ENCODE measurements at regions not wholly inside any gene's neighbourhood (a gene's known extent, or its start where the extent isn't known, plus 50 kb on each side); places are given as distances from the start of the nearest gene placed in this dataset.

GRCh38 chr20:51089272-51089781 lies 66.4 kb upstream of the KCNG1 start:
- Histone ChIP-seq H3K27me3 (ENCODE audit: control insufficient read depth in 1 of 2, insufficient read depth in 2 of 2, low read length in 2 of 2) (peaks cover 35 to 56% of the 10 kb centered on the region in 2 experiments), H3K27ac (ENCODE audit: low read depth in 1 of 2, low read length in 2 of 2) (no peak overlapping the region), H3K4me3 (ENCODE audit: low read length) (no peak overlapping the region), H3K36me3 (ENCODE audit: insufficient read depth, low read length) (no peaks in the 10 kb centered on the region), H3K4me1 (ENCODE audit: insufficient read depth, low read length) (peaks cover 2% of the 10 kb centered on the region), H3K9me3 (ENCODE audit: control insufficient read depth in 1 of 2, insufficient read depth in 1 of 2, low read length in 2 of 2) (peaks cover 0 to 3% of the 10 kb centered on the region in 2 experiments)
- ChIA-PET CTCF (no interaction called here), POLR2A (no interaction called here)
- TF ChIP-seq CTCF (IDR thresholded peaks at IDR 0.05) = no peak
- Mint-ChIP-seq H3K36me3 (ENCODE audit: low read depth) (no peaks in the 10 kb centered on the region), H3K4me1 (ENCODE audit: low read depth) (no peaks in the 10 kb centered on the region), H3K4me3 (no peak overlapping the region), H3K27me3 (peaks cover 56% of the 10 kb centered on the region), H3K27ac (no peak overlapping the region), H3K9me3 (no peaks in the 10 kb centered on the region)
- ATAC-seq (ENCODE audit: poor library complexity) = no peak
- intact Hi-C loops (cut with DNase I, micrococcal nuclease) = no loop called here
- DNase-seq = no peak

GRCh38 chr20:51087266-51087665 lies 64.4 kb upstream of the KCNG1 start:
- Mint-ChIP-seq H3K36me3 (ENCODE audit: low read depth) (no peaks in the 10 kb centered on the region), H3K4me1 (ENCODE audit: low read depth) (no peaks in the 10 kb centered on the region), H3K27me3 (peaks cover 59% of the 10 kb centered on the region), H3K9me3 (no peaks in the 10 kb centered on the region), H3K27ac (no peak overlapping the region), H3K4me3 (no peak overlapping the region)
- Histone ChIP-seq H3K4me1 (ENCODE audit: insufficient read depth, low read length) (peaks cover 2% of the 10 kb centered on the region), H3K27ac (ENCODE audit: low read depth in 1 of 2, low read length in 2 of 2) (no peak overlapping the region), H3K27me3 (ENCODE audit: control insufficient read depth in 1 of 2, insufficient read depth in 2 of 2, low read length in 2 of 2) (peaks cover 28 to 49% of the 10 kb centered on the region in 2 experiments), H3K4me3 (ENCODE audit: low read length) (no peak overlapping the region), H3K36me3 (ENCODE audit: insufficient read depth, low read length) (no peaks in the 10 kb centered on the region), H3K9me3 (ENCODE audit: control insufficient read depth in 1 of 2, insufficient read depth in 1 of 2, low read length in 2 of 2) (no peaks in the 10 kb centered on the region)
- no peak for TF ChIP-seq CTCF (IDR thresholded peaks at IDR 0.05)
- ChIA-PET CTCF (no interaction called here), POLR2A (interaction anchor here (0.7 kb wide), 1 partner anchor 383 kb away, joined by 3 read pairs; no protein-coding TSS in a partner anchor)
- intact Hi-C loops (cut with DNase I, micrococcal nuclease) = no loop called here
- ATAC-seq (ENCODE audit: poor library complexity) = no peak
- no peak for DNase-seq

GRCh38 chr20:51085769-51086168 lies 62.9 kb upstream of the KCNG1 start:
- H3K27me3 ChIP-seq (ENCODE audit: control insufficient read depth in 1 of 2, insufficient read depth in 2 of 2, low read length in 2 of 2) = peaks cover 15 to 42% of the 10 kb centered on the region in 2 experiments
- ChIA-PET POLR2A (no interaction called here), CTCF (no interaction called here)
- H3K27me3 Mint-ChIP-seq = peaks cover 47% of the 10 kb centered on the region
- no peak overlapping the region for H3K27ac Mint-ChIP-seq
- no peaks in the 10 kb centered on the region for H3K4me1 Mint-ChIP-seq (ENCODE audit: low read depth)
- H3K9me3 Mint-ChIP-seq = no peaks in the 10 kb centered on the region
- H3K4me1 ChIP-seq (ENCODE audit: insufficient read depth, low read length) = no peaks in the 10 kb centered on the region
- H3K9me3 ChIP-seq (ENCODE audit: control insufficient read depth in 1 of 2, insufficient read depth in 1 of 2, low read length in 2 of 2) = no peaks in the 10 kb centered on the region
- no peak for ATAC-seq (ENCODE audit: poor library complexity)
- intact Hi-C loops (cut with DNase I, micrococcal nuclease) = no loop called here
- no peaks in the 10 kb centered on the region for H3K36me3 ChIP-seq (ENCODE audit: insufficient read depth, low read length)
- no peak overlapping the region for H3K4me3 Mint-ChIP-seq
- H3K4me3 ChIP-seq (ENCODE audit: low read length) = no peak overlapping the region
- no peaks in the 10 kb centered on the region for H3K36me3 Mint-ChIP-seq (ENCODE audit: low read depth)
- TF ChIP-seq CTCF (IDR thresholded peaks at IDR 0.05) = no peak
- DNase-seq = no peak
- no peak overlapping the region for H3K27ac ChIP-seq (ENCODE audit: low read depth in 1 of 2, low read length in 2 of 2)
